ENCODE measurements at regions not wholly inside any gene's neighbourhood (a gene's known extent, or its start where the extent isn't known, plus 50 kb on each side); places are given as distances from the start of the nearest gene placed in this dataset.
A peak's percentile ranks its signal among the peaks of the same experiment; 100 is the strongest.

DNA sequence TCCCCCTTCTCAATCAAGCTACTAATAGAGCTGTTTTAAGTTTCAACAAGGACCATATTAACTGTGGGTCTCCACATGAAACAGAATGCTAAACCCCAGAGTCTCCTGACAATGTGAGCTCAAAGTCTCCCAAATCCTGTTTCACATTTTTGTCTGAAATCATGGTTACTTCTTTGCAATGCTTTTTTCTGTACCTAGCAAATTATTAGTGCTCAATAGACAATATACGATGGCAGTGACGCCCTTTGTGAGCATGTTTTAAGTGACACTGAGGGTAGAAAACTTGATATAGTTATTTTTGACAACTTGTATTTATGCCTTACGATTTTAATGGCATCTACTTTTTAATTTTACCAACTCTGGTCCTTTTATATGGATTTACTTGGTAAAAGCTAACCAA, 85.4 kb upstream of the SOX5 start (continued):
- TF ChIP-seq, protein P1, sequence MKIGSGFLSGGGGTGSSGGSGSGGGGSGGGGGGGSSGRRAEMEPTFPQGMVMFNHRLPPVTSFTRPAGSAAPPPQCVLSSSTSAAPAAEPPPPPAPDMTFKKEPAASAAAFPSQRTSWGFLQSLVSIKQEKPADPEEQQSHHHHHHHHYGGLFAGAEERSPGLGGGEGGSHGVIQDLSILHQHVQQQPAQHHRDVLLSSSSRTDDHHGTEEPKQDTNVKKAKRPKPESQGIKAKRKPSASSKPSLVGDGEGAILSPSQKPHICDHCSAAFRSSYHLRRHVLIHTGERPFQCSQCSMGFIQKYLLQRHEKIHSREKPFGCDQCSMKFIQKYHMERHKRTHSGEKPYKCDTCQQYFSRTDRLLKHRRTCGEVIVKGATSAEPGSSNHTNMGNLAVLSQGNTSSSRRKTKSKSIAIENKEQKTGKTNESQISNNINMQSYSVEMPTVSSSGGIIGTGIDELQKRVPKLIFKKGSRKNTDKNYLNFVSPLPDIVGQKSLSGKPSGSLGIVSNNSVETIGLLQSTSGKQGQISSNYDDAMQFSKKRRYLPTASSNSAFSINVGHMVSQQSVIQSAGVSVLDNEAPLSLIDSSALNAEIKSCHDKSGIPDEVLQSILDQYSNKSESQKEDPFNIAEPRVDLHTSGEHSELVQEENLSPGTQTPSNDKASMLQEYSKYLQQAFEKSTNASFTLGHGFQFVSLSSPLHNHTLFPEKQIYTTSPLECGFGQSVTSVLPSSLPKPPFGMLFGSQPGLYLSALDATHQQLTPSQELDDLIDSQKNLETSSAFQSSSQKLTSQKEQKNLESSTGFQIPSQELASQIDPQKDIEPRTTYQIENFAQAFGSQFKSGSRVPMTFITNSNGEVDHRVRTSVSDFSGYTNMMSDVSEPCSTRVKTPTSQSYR (CRISPR knock-in tag; IDR thresholded peaks at IDR 0.05), result no peak
- TF ChIP-seq CDX4 (CRISPR knock-in tag; IDR thresholded peaks at IDR 0.05; ENCODE audit: borderline replicate concordance) (no peak), ZSCAN18 (CRISPR knock-in tag; IDR thresholded peaks at IDR 0.05) (no peak)

DNA sequence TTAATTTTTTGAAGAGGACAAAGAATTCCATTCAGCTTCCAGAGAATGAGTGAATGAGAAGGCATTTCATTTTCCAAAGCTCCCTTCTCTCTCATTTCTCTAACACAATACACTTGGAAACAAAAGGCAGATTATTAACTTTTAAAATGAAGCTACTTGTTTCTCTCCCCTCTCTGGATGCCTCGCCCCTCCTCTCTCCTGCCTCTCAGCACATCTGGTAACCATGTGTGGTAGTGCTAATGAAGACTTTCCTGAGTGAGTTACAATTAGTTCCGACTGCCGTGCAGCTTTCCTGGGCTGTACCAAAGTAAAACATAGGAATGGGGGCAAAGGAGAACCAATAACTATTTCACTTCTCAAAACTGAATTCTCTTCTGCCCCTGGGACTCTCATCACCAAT, 84.7 kb upstream of the SOX5 start:
- TF ChIP-seq ZNF425 (CRISPR knock-in tag; conservative IDR thresholded peaks at IDR 0.05), result no peak
- TF ChIP-seq, protein P2, sequence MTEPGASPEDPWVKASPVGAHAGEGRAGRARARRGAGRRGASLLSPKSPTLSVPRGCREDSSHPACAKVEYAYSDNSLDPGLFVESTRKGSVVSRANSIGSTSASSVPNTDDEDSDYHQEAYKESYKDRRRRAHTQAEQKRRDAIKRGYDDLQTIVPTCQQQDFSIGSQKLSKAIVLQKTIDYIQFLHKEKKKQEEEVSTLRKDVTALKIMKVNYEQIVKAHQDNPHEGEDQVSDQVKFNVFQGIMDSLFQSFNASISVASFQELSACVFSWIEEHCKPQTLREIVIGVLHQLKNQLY (CRISPR knock-in tag; IDR thresholded peaks at IDR 0.05), result no peak
- TF ChIP-seq GTF2I (CRISPR knock-in tag; conservative IDR thresholded peaks at IDR 0.05), result no peak
- no peak for TF ChIP-seq CREB1 (CRISPR knock-in tag; IDR thresholded peaks at IDR 0.05)
- TF ChIP-seq SMAD4 (CRISPR knock-in tag; IDR thresholded peaks at IDR 0.05), result no peak
- TF ChIP-seq NFE2L1 (CRISPR knock-in tag; IDR thresholded peaks at IDR 0.05), result no peak
- no peak overlapping the region for H3K27ac Mint-ChIP-seq
- no peak for DNase-seq (ENCODE audit: low spot score)
- no peak for ATAC-seq
- no peaks in the 10 kb centered on the region for H3K27me3 Mint-ChIP-seq (ENCODE audit: low read depth)
- H3K4me1 Mint-ChIP-seq, result peaks cover 10% of the 10 kb centered on the region
- H3K4me3 Mint-ChIP-seq, result no peak overlapping the region
- ChIA-PET CTCF (no interaction called here), POLR2A (no interaction called here)
- H3K9me3 Mint-ChIP-seq, result peaks cover 8% of the 10 kb centered on the region
- no peaks in the 10 kb centered on the region for H3K36me3 Mint-ChIP-seq

- Mint-ChIP-seq H3K4me3 (no peak overlapping the region), H3K4me1 (peaks cover 8% of the 10 kb centered on the region), H3K27me3 (ENCODE audit: low read depth) (no peaks in the 10 kb centered on the region), H3K27ac (no peak overlapping the region; the same call in 1 of the 2 replicates), H3K36me3 (no peaks in the 10 kb centered on the region), H3K9me3 (peaks cover 8% of the 10 kb centered on the region)
- ChIA-PET POLR2A (no interaction called here), CTCF (no interaction called here)
- DNase-seq (ENCODE audit: low spot score) (no peak), ATAC-seq (peak; percentile 92)
- TF ChIP-seq, protein P3, sequence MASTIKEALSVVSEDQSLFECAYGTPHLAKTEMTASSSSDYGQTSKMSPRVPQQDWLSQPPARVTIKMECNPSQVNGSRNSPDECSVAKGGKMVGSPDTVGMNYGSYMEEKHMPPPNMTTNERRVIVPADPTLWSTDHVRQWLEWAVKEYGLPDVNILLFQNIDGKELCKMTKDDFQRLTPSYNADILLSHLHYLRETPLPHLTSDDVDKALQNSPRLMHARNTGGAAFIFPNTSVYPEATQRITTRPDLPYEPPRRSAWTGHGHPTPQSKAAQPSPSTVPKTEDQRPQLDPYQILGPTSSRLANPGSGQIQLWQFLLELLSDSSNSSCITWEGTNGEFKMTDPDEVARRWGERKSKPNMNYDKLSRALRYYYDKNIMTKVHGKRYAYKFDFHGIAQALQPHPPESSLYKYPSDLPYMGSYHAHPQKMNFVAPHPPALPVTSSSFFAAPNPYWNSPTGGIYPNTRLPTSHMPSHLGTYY (CRISPR knock-in tag; IDR thresholded peaks at IDR 0.05), result no peak
- TF ChIP-seq MXD4 (CRISPR knock-in tag; IDR thresholded peaks at IDR 0.05; ENCODE audit: borderline replicate concordance) (no peak), ZNF396 (CRISPR knock-in tag; IDR thresholded peaks at IDR 0.05; ENCODE audit: borderline replicate concordance) (no peak), NR3C1 (CRISPR knock-in tag; conservative IDR thresholded peaks at IDR 0.05; ENCODE audit: low read depth) (no peak), FOXP1 (CRISPR knock-in tag; IDR thresholded peaks at IDR 0.05; ENCODE audit: borderline replicate concordance) (no peak), GABPB1 (CRISPR knock-in tag; IDR thresholded peaks at IDR 0.05) (no peak), ELF4 (CRISPR knock-in tag; IDR thresholded peaks at IDR 0.05; ENCODE audit: low read depth) (no peak), FOXP4 (CRISPR knock-in tag; IDR thresholded peaks at IDR 0.05) (no peak), ESRRA (CRISPR knock-in tag; IDR thresholded peaks at IDR 0.05; ENCODE audit: borderline replicate concordance) (no peak), FOXJ3 (CRISPR knock-in tag; IDR thresholded peaks at IDR 0.05; ENCODE audit: borderline replicate concordance) (no peak), ZMAT4 (CRISPR knock-in tag; IDR thresholded peaks at IDR 0.05) (no peak)
Measured at GRCh38 chr12:24027352-24027751, 77.9 kb upstream of the SOX5 start.

All from WTC11 (cell line).